Mucosa of gallbladder (tissue), 1 donor: ENCODE measurements at regions not wholly inside any gene's neighbourhood (a gene's known extent, or its start where the extent isn't known, plus 50 kb on each side); places are given as distances from the start of the nearest gene placed in this dataset.
"Not testable (repeated sequence)": the region's sequence is repeated elsewhere in the genome, so short reads cannot be mapped to it uniquely, and the experiment has no call there.

Source experiments
- DNase-seq: peaks from one replicate; pipeline ENCODE4 v3.0.0-alpha.2; 2020; ENCODE audit warnings: low spot score
- donor health status: DM: no; HTN: no; CAD: no.

DNA sequence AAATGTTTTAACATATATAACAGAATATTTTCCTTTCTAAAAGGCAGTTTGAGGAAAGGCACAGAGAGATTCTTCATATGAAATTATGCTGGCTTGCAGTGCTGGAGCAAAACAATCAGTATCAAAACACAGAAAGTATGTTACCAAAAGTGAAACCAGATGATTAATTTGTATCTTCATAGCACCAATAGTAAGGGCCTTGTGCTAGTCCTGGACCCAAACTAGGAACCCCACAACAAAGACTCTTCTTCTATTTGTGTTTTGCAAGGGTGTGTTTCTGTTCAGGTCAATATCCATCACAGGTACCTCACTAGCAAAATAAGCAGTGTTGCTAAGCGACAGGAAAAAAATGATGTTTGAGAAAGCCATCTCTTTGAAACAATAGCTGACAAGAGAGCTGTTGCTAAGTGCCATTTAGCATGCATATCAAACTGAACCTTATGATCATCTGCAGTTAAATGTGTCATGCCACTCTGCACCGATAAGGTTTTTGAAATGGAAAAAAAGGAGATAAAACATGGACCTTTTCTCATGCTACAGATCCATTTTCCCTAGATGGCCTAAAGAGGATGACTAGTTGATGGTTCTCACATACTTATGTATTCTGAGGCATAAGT is 196.2 kb upstream of the ALG10 start:
- DNase-seq, result no peak

DNA sequence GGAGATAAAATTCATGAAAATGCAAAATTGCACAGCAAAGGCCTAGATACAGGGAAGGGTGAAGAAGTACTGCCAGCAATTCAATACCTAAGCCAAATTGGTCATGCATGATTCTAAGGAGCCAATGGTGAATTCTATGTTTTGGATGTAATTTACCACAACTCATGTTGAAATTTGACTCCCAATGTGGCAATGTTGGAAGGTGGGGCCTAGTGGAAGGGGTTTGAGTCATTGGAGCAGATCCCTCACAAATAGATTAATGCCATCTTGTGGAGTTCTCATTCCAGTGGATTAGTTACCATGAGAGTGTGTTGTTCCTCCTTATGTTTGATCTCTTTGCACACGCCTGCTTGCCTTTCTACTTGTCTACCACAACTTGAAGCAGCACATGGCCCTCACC is 194.0 kb upstream of the ALG10 start:
- DNase-seq, result no peak

- DNase-seq, result no peak
Observed at GRCh38 chr12:33830070-33830469, 192.2 kb upstream of the ALG10 start.

DNA sequence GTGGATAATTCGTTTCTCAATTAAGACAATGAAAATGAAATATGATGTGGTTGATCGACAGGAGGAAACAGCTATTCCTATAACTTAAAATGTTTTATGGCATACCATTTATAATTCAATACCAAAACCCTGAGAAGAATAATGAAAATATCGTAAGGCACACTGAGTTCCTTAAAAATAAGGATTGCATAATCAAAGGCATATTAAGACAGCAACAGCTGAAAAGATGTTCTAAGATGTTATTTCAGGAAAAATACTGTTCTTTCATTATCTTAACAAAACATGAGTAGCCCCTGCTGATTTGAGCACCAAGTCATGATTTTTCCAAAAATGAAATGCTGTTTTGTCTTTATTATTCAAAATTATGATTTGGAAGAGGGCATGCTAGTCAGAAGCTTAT is 189.4 kb upstream of the ALG10 start:
- no peak for DNase-seq

DNA sequence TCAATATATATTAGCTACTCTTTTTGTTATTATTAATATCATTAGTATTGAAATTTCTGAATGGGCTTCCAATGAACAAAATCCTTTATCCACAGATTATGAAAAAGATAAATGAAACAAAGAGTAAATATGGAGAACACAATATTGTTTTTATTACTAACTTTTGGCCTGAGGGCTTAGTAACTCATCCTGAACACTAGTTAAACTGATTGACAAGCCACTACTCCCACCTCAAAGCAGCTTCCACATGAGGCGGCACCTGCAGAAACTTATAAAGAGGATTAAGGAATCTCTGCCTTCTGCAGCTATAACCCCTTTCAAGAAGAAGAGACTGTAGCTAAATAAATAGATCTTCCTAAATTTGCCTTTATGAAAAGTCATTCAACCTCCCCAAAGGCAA is 187.6 kb upstream of the ALG10 start:
- DNase-seq, result no peak

DNA sequence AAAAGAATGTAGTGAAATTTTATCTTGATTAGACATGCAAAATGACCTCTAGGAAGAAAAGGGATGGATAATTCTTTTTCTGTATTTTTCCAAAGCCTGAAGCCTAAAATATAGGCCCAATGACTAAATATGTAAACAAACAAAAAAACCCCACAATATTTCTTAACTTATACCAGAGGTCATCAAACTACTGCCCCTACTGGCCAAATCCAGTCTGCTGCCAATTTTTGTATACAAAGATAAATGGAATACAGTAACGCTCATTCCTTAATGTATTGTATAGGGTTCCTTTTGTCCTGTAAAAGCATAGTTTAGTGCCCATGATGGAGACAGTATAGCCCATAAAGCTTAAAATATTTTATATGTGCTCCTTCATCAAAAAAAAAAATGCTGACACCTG is 145.7 kb upstream of the ALG10 start:
- DNase-seq, result no peak

- DNase-seq, result no peak
Observed at GRCh38 chr12:33892425-33892824, 129.9 kb upstream of the ALG10 start.

DNA sequence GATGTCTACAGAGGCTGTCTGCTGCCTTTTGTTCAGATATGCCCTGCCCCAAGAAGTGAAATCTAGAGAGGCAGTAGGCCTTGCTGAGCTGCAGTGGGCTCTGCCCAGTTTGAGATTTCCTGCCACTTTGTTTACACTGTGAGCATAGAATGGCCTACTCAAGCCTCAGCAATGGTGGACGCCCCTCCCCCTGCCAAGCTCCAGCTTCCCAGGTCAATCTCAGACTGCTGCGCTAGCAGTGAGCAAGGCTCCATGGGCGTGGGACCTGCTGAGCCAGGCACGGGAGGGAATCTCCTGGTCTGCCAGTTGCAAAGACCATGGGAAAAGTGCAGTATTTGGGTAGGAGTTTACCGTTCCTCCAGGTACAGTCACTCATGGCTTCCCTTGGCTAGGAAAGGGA is 101.8 kb upstream of the ALG10 start:
- DNase-seq, result not testable (repeated sequence)

DNA sequence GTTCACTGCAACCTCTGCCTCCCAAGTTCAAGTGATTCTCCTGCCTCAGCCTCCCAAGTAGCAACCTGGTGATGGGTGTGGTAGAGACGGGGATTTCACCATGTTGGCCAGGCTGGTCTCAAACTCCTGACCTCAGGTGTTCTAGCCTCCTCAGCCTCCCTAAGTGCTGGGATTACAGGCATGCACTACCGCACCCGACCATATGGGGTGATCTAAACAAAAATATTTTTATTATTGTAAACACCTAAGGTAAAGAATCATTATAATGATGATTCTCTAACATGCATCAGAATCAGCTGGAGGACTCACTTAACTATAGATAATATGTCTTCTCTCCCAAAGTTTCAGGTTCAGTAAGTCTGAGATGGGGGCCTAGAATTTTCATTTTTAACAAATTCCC is 96.2 kb upstream of the ALG10 start:
- no peak for DNase-seq

DNA sequence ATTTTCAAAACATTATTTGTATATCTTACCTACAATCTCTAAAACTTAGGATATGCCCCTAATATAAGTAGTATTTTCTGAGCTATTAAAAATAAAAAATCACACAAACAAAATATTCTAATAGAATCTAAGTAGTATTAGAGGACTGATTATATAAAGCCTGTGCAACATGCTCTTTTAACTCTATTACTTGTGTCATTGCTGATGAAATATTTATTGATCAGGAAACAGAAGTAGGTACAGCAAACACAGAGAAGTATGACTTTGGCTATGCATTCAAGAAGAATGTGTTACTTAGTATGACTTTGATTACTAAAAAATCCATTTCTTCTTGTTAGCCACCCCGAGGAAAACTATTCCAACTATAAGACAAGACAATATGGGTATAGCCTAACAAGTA is 84.6 kb upstream of the ALG10 start:
- not testable (repeated sequence) for DNase-seq

DNA sequence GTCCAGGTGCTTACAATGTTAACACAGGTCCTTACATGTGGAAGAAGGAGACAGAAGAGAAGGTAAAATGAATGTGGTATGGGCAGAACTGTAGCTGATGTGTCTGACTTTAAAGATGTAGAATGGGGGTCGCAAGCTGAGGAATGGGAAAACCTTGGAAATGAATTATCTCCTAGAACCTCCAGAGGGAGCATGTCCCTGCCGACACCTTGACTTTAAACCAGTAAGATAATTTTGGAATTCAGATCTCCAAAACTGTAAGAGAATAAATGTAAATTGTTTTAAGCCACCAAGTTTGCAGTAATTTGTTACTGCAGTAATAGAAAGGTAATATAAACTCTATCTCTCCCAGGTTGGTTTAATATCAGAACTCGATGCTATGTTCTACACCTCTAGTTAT is 80.1 kb upstream of the ALG10 start:
- no peak for DNase-seq

DNA sequence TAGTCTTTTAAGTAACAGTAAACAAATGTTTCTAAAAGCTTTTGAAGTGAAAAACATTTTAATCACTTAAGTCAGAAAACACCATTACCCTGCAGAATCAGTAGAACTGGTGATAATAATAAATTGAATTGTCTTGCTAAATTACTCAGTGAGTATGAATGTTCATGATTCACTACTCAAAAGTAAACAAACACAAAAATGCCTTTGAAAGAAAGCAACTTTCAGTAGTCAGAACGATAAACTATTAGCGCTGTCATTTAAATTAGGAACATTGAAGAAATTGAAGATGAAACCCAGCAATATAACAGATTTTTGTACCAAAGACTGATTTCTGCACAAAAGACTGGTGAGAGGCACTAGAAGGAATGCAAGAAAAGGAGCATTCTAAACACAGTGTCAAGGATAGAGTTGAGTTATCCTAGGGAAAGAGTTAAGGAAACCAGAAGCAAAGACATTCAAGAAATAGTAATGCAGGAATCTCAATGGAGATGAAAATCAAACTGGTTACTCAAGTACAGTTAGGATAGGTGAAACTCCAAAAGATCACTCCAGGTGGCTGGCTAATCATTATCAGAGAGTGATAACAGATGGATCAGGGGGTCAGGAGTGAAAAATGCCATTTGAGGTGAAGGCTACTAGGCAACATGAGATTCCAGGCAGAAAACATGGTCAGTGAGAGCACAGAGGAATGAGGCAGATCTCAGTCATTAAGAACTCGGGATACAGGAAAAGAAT is 77.4 kb upstream of the ALG10 start:
- no peak for DNase-seq

- no peak for DNase-seq
Observed at GRCh38 chr12:33945438-33945784, 76.9 kb upstream of the ALG10 start.

DNA sequence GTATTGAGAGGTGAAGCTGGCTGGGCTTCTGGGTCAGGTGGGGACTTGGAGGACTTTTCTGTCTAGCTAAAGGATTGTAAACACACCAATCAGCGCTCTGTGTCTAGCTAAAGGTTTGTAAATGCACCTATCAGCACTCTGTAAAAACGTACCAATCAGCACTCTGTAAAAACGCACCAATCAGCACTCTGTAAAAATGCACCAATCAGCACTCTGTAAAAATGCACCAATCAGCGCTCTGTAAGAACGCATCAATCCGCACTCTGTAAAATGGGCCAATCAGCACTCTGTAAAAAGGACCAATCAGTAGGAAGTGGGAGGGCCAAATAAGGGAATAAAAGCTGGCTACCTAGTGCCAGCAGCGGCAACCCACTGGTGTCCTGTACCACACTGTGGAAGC is 56.1 kb upstream of the ALG10 start:
- DNase-seq, result not testable (repeated sequence)

GRCh38 chr12:33967760-33968159 is 54.5 kb upstream of the ALG10 start:
- no peak for DNase-seq
